ENCODE measurements at regions not wholly inside any gene's neighbourhood (a gene's known extent, or its start where the extent isn't known, plus 50 kb on each side); places are given as distances from the start of the nearest gene placed in this dataset.

DNA sequence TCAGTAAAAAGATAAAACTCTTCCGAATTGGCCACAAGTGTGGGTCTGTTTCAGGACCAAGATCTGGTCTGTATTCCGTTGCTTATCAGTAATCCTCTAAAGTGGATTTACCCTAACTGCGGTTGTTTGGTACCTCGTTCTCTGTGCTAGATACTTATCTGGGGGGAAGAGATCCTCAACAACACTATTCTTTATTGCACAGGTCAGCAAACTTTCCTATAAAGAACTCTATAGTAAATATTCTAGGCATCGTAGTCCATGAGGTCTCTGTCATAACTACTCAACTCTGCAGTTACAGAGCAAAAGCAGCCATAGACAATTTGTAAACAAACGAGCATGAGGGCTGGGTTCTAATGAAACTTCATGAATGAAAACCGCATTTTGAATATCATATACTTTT lies 335.8 kb upstream of the KIF2A start:
- TF ChIP-seq, protein P1, sequence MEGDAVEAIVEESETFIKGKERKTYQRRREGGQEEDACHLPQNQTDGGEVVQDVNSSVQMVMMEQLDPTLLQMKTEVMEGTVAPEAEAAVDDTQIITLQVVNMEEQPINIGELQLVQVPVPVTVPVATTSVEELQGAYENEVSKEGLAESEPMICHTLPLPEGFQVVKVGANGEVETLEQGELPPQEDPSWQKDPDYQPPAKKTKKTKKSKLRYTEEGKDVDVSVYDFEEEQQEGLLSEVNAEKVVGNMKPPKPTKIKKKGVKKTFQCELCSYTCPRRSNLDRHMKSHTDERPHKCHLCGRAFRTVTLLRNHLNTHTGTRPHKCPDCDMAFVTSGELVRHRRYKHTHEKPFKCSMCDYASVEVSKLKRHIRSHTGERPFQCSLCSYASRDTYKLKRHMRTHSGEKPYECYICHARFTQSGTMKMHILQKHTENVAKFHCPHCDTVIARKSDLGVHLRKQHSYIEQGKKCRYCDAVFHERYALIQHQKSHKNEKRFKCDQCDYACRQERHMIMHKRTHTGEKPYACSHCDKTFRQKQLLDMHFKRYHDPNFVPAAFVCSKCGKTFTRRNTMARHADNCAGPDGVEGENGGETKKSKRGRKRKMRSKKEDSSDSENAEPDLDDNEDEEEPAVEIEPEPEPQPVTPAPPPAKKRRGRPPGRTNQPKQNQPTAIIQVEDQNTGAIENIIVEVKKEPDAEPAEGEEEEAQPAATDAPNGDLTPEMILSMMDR (IDR thresholded peaks at IDR 0.05): no peak
- TF ChIP-seq POLR2A (IDR thresholded peaks at IDR 0.05): no peak

Data from vagina (tissue), 2 donors.